CD4-positive, alpha-beta T cell treated with Interleukin-17A for 1 hour (primary cell): ENCODE measurements at regions not wholly inside any gene's neighbourhood (a gene's known extent, or its start where the extent isn't known, plus 50 kb on each side); places are given as distances from the start of the nearest gene placed in this dataset.

Source experiments
- DNase-seq: peaks from one replicate; pipeline ENCODE4 v3.0.0-alpha.2; 2020

GRCh38 chr1:95371666-95372282 is 137.8 kb downstream of the RWDD3 start:
- no peak for DNase-seq

DNA sequence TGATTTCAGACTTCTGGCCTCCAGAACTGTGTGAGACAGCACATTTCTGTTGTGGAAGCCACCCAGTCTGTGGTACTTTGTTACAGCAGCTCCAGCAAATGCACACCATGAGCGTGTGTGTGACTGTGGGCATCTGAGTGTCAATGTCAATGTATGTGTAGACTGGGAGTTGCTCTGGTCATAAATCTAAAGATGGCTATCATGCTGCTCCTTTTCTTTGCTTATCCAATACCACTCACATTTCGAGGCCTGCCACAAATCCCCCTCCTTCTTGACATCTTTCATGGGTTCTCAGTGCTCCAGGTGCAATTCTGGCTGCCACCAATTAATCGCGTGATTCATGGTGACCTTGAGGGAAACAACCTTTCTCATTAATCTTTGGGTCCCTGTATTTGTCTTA is 141.2 kb downstream of the RWDD3 start:
- DNase-seq: no peak

DNA sequence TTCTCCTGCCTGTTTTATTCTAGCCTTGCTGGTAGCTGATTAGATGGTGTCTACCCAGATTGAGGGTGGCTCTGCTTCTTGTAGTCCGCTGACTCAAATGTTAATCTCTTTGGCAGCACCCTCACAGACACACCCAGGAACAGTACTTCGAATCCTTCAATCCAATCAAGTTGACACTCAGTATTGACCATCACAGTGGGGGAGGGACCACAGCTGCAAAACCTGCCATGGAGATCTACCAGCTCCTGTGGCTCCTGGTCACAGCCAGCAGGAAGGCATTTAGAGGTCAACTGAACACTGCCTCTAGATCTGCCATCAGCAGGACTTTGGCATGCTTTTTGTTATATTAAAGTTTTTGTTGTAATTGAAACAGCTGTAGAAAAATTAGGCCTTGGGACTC is 146.9 kb downstream of the RWDD3 start:
- no peak for DNase-seq

DNA sequence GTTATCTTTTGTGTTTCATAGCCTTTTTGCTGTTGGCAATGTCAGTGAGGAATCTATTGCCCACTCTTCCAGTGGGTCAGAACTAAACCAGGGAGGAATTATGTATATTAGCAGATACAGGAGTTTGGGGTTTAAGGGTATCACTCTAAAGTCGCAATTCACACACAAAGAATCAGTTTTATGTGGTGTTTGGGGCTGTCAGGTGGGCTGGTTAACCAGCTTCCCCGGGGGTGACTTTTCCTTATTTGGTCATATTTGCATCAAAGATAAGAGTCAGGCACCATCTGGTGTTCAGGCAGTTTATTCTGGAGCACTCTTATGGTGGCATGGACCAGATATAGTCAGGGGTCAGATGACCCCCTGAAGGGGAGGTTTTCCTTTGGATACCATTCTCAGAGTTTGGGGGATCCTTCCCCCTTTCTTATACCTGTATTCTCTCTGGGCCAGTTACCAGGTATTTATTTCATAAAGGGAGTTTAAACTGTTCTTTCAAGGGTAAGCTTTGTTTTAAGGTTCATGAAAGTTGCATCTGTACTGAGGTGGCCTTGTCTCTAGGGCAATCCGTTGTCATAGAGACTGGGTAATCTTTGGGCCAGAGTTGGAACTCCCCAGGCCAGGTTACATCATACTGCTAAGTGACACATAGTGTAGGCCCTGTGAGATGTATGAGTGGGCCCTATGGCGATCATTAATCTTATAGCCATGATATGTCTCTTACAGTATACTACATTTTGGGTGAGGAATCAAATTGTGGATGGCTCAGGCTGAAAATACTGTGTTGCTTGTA is 148.2 kb downstream of the RWDD3 start:
- DNase-seq: no peak

DNA sequence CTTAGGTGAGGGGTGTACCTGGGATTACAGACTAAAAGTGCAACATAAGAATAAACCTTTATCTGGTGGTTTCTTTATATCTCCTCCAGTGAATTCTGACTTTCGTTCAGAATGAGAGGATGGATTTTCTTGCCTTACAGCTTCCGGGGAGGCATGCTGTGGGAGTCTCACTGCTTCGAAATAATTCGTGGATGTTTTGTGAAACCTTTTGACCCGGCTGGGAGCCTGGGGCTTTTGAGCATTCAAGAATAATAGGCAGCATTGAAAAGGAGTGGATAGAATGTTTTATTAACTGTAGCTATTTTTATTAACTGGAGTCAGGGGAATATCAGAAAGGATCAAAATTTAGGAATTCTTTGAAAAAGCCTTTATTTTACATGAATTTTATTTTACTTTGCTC is 149.1 kb downstream of the RWDD3 start:
- DNase-seq: no peak

DNA sequence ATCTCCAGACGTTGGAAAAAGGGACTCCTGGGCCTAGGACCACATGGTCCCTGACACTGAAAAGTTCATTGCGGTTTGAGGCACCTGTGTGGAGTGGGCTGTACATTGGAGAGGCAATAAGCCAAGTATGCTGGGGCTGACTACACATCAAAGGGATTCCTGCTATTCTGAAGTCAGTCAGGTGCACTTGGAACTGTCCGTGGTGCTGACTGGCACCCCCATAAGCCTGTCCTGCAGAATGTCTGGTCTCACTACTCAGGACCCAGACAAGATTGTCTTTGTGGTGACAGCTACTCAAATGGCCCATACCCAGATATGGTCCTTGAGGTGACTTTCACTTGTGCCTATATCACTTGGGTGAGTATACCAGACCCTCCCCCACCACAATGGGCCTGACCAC is 150.6 kb downstream of the RWDD3 start:
- no peak for DNase-seq

- no peak for DNase-seq
Measured at GRCh38 chr1:95386371-95386770, 152.4 kb downstream of the RWDD3 start.

GRCh38 chr1:95386915-95387314 is 152.9 kb downstream of the RWDD3 start:
- no peak for DNase-seq

DNA sequence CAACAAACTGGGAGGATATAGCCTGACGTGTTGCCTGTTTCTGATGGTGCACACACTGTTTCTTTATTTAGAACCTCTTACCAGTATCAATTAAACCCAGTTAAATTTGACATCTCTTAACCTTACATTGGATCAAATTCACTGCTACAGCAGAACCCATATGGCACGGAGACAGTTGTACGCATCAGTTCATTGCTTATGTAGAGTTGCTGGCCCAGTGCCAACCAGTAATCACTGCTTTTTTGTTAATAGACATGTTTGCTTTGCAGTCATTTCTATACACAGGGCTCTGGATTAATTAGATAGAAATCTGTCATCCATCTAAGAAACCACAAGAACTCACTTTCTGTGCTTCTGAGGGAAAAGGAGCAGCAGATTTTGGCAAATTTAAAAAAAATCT is 154.0 kb downstream of the RWDD3 start:
- no peak for DNase-seq

- no peak for DNase-seq
Measured at GRCh38 chr1:95393434-95393833, 159.4 kb downstream of the RWDD3 start.

DNA sequence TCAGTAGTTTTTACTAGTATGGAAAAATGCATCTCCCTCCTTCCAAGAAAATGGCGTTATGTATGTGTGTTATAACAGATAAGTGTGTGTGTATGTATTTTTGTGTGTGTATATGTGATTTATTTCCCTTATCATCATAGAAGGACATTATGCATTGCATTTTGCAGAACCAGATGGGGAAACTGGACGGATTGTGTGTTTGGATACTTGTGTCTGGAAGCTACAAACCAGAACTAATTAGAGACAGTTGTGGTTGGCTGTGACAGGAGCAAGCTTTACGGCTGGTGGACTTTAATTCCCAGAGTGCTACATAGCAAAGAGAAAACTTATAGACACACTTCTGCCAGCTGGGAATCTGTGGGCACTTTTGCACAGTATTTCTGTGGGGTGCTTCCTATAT is 162.5 kb downstream of the RWDD3 start:
- DNase-seq: no peak

DNA sequence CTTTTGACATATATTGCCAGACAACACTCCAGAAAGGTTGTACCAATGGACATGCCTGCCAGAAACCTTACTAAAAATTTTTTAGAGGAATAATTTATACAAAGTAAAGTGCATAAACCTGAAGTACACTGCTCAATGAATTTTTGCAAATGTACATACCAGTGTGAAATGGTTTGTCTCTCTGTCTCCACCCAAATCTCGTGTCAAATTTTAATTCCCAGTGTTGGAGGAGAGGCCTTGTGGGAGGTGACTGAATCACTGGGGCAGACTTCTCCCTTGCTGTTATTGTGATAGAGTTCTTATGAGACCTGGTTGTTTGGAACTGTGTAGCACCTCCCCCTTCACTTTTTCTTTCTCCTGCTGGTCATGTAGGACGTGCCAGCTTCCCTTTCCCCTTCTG is 168.8 kb downstream of the RWDD3 start:
- no peak for DNase-seq

DNA sequence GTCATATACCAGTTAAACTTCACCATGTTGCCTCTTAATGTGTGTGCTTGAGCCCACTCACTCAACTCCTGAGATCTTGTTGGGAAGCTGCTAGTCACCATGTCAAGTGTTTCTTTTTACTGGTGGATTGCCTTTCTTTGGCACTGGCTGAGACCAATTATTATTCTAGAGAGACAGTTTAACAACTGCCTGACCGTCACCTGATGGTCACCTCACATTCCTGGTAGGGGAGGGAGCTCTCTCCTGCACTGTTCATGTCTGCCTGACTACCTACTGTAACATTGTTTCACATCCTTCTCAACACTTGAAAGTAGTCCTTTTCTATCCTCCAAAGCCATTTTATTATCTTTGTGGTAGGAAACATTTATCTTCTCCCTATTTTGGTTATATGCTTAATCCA is 172.3 kb downstream of the RWDD3 start:
- no peak for DNase-seq

DNA sequence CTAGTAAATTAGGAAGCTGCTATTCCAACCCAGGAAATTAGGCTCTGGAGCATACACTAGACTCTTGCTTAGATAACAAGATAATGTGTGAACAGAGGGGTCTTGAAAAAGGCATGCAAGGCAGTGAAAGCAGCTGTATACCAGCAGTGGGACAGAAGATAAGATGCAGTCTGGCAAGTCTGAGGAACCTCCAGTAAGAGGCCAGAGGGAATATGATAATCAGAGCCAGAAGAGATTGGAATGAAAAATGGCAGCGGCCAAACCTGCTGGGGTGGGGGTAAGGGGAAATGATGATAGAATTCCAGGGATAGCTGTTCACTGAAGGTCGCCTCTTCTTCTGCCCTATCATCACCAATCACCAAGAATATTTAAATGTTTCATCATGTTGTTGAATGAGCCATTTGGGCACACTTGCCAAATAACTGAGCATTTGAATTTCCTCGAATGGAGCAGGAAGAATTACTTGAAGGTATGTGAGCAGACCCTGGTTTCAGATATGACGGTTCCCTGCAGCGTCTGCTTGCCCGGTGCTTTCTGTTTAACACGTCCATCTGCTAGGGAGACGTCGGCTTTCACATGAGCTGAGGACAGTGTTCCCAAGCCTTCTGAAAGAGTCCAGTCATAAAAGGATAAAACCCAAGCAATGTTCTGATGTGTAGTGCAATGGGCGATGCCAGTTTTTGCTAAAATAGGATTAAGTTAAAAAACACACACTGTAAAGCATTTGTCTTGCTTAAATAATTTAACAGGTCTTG is 173.3 kb downstream of the RWDD3 start:
- DNase-seq: no peak

DNA sequence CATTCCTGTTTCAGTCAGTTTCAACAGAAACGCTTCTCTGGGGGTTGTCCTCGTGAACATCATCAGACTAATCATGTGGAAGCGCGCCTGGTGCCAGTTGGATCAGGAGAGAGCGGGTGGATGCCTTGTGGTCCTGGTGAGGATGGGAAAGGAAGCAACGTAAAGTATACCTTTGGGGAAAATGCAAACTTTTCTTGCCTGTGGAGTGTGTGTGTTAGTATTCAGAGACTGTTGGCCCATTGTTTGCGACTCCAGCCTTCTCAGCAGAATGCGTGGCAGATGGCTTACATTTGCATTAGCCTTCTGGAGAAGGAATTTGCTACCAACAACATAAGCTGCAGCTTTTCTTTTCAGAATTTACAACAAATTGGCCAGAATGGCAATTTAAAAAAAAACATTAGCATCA is 173.9 kb downstream of the RWDD3 start:
- no peak for DNase-seq

DNA sequence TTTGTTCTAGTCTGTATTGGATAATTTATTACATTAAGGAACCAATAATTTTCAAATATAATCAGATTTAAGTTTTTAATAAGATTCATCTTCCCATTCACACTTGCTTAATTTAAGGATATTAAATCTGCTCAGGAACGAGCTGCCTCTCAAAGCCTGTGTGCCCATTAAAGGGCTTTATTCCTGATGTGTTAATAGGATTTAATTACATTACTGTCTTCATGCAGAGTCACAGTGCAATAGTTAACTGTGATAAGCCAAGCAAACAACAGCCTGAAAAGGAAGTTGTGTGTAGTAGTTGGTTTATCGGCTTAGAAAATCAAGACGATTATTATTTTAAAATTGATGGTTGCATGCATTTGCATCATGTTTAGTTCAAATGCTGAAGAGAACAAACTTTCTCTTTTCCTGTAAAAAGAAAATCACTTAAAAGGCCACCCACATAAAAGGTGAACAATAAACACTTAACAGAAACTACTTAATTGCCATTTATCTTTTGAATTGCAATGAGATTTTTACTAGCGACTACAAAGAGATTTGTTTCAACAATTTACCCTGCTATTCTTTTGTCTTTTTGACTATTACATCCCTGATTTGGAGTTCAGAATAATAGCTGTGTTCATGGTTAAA is 174.6 kb downstream of the RWDD3 start:
- no peak for DNase-seq

DNA sequence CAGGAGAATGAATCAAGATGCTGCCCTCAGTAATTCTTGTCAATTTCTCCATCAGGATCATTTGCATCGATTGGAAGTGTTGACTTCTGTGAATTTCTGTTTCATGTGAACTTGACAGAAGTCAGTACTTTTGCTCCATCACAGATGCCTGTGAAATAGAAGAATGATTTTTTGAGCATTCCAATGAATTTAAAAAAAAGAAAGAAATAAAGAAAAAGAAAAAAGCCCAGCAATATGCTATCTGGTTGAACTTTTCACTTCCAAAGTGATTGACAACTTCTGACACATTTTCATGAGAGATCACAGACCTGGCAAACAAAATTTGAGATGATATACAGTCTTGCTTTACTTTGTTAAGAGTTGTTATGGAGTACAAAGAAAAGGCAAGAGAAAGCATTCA is 175.3 kb downstream of the RWDD3 start:
- no peak for DNase-seq

DNA sequence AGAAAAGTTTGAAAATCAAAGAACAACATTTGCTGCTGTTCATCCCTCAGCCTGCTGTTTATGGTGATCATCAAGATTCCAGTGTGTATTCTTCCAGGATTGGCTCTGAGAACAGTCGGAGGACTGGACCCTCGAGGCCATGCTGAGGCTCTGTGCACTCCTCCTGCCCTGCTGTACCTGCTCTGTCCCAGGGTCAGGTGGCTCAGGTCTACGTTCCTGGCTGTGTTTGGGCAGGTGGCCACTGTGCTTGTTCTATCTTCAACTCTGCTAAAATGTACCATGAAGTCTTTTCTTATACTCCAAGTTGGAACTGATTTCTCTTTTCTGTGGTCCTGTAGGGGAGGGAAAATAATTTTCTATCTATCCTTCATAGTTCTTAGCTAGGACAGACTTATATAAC is 175.9 kb downstream of the RWDD3 start:
- no peak for DNase-seq

DNA sequence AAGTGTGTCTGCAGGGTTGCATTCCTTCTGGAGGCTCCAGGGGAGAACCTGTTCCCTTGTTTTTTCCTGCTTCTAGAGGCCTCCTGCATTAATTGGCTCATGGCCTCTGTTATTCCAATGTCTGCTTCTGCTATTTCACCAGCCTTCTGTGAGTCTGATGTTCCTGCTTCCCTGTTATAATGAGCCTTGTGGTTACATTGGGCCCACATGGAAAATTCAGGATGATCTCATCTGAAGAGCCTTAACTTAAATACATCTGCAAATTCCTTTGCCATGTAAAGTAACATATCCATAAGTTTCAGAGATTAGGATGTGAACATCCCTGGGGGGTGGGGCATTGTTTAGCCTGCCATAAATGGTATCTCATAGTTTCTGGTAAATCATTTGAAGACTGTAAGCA is 181.1 kb downstream of the RWDD3 start:
- no peak for DNase-seq

DNA sequence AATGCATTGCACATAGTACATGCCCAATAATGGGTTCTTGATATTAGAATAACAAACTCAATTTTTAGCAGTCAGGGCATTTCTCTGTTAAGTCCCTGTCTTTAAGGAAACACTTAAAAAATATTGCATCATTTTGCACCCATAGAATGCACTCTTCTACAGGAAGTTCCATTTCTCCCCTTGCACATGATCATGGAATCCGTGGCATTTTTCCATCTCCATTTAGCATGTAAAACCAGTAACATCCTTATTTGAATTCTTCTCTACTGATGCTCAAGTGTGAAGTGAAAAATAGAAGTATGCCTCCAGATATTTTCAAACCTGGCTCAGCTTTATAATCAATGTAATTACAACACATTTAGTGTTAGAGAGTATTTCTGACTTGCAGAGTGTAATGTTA is 192.8 kb downstream of the RWDD3 start:
- DNase-seq: no peak

- DNase-seq: no peak
Measured at GRCh38 chr1:95427525-95427924, 193.5 kb downstream of the RWDD3 start.

- DNase-seq: no peak
Measured at GRCh38 chr1:95431235-95431634, 197.2 kb downstream of the RWDD3 start.

GRCh38 chr1:95435611-95436010 is 201.6 kb downstream of the RWDD3 start:
- DNase-seq: no peak

- DNase-seq: no peak
Measured at GRCh38 chr1:95437011-95437410, 203.0 kb downstream of the RWDD3 start.
